ENCODE measurements at regions not wholly inside any gene's neighbourhood (a gene's known extent, or its start where the extent isn't known, plus 50 kb on each side); places are given as distances from the start of the nearest gene placed in this dataset.

DNA sequence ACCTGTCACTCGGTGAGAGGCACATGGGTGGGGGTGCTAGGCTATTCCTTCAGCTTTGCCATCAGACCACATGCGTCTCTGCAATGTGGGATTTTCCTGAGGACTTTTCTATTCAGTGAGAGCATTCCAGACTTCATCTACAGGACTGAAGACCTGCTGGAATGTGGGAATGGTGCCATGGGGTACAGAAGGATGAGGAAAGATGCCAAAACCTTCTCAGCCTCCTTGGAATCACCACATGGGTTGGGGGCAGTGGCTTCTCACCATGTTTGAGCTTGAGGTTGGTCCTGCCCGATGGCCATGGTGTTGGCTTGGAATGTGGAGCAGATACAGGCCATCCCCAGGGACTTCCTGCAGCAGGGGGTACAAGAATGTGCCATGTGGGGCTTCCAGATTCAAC lies 80.9 kb upstream of the KLF13 start:
- no peak for DNase-seq

DNA sequence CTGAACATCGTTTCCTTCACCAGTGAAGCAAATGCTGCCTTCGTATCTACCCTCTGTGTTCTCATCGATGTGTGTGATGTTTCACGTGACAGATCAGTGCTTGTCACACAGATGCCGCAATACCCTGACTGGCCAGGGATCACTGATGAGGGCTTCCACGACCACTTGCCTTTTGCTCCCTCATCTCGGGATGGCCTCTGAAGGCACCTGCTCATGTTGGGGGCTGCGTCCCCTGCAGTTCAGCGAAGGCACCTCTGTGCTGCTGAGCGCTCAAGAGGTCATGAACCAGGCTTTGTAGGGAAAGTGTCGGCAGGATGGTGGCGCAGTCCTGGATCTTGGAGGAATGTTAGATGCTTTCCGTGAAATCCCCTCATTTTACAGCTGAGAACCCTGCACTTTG lies 79.2 kb upstream of the KLF13 start:
- no peak for DNase-seq

DNA sequence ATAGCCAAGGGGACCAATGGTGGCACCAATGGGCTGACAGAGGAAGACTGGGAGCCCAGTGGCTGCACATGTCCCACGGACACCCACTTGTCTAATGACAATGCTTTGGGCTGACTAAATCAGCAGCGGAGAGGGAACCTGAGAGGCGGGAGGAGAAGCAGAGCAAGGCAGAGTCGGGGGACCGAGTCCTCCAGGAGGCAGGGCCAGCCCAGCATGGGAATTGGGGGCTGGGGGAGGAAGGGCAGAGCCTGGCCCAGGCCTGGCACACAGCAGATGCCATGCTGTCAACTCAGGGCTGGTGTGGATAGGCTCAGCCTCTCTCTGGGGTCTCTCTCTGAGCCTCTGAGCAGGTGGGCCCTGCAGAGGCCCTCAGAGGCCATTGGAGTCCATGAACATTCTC lies 78.4 kb upstream of the KLF13 start:
- DNase-seq: no peak

DNA sequence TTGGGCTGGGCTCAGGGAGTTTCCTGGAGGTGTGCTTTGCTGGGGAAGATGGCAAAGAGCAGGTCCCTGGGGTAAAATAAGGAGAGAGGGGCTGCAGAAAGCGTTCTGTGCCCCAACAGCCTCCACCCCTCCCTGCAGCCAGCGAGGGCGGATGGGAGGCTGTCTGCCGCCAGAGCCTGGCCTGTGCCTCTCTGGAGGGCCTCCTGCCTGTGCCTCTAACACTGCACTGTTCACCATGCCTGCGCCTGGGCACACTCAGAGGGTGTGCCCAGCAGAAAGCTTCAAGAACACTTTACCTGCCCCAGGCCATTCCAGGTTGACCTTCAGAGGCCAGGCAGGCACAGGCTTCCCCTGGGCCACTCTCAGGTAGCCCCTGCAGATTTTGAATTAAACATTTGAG lies 77.7 kb upstream of the KLF13 start:
- DNase-seq: no peak

DNA sequence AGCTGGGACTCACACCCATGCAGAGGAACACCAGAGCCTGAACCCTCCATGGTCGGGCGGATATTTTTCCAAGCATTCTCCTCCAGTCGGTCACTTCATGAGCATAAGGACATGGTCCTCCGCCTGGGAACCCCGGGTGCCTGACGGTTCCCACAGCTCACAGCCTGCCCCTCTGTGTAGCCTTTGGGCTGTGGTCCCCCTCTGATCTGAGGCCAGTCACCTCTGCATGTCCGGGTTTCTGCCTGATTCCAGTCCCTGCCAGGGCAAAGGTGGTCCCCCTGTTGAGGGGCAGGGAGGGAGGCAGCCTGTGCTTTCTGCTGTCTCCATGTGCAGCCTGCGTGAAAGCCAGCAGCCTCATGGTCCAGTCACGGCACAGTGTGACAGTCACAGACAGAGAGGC lies 76.6 kb upstream of the KLF13 start:
- no peak for DNase-seq

DNA sequence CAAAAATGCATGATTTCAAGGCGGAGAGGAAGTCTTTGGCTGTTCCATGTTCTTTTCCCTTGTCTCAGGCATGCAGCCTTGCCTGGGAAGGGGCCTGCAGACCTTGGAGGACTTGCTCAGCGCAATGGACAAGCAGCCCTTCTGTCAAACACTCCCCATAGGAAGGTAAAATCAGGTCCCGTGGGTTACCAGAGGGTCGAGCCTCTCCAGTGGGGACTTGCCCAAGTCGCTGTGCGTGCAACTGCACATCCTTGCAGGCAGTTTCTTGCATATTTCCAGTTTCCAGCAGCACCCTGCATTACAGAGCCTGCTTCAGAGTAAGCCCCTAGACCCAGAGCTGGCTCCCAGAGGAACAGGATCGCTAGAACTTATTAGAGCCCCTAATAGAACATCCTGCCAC lies 75.5 kb upstream of the KLF13 start:
- DNase-seq: no peak

DNA sequence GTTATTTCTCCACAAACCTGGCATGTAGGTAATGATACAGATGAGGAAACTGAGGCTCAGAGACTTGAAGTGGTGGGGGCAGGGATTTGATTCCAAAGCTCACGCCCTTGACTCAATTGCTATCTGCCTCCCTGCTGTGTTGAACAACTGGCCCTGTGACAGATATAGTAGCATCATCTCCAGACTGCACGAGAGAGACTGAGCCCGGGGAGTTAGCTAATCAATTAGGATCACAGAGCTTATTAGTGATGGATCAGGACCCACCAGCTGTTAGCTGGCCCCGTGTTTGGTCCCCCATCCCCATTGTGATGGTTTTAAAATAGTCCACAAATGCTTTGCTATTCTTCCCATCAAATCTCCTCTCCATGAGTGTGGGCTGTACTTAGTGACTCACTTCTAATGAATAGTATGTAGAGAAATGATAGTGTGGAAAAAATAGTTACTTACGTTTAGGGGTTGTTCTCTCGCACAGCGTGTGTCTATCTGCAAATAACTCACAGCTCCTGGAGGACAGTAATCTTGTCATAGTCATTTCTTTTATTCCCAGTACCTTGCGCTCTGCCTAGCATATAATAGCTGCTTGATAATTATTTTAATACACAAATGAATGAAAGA lies 74.4 kb upstream of the KLF13 start:
- DNase-seq: no peak

DNA sequence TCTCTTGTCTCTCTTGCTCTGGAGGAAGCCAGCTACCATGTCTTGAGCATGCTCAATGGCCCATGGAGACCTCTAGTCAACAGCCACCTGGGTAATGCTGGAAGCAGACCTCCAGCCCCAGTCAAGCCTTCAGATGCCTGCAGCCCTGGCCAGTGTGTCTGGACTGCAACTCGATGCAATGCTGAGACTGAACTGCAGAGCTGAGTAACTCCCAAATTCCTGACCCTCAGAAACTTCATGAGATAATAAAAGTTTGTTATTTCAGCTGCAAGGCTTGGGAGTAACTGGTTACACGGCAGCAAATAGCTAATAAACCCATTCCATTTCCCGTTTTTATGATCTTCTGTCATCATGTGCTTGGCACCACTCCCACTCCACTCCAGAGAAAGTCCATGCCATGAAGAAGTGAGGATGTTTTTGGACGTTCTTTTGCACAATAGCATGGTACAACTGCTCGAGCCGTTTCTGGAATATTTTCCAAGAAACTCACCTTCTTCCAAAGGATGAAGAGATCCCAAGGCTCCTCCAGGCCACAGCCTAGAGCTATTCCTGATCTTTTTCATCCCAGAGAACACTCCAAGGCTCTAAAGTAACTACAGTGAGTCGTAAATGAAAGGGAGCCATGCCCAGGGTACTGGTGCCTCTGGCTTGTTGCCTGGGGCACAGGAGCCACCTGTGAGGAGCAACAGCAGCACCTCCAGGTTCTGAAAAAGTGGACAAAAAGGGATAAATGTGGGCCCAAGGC lies 72.0 kb upstream of the KLF13 start:
- DNase-seq: no peak

DNA sequence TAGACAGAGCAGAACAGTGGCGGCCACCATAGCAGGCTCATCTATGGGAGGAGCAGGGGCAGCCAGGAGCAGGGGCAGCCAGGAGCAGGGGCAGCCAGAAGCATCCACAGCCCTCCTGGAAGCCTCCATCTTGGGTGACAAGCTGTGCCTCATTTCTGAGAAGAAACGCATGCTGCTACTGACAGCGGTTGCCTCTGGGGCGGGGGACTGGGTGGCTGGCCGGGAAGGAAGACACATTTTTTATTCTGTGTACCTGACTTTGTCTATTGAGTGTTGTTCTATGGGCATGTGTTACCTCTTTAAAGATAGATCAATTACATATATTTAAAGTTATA lies 71.5 kb upstream of the KLF13 start:
- DNase-seq: no peak

DNA sequence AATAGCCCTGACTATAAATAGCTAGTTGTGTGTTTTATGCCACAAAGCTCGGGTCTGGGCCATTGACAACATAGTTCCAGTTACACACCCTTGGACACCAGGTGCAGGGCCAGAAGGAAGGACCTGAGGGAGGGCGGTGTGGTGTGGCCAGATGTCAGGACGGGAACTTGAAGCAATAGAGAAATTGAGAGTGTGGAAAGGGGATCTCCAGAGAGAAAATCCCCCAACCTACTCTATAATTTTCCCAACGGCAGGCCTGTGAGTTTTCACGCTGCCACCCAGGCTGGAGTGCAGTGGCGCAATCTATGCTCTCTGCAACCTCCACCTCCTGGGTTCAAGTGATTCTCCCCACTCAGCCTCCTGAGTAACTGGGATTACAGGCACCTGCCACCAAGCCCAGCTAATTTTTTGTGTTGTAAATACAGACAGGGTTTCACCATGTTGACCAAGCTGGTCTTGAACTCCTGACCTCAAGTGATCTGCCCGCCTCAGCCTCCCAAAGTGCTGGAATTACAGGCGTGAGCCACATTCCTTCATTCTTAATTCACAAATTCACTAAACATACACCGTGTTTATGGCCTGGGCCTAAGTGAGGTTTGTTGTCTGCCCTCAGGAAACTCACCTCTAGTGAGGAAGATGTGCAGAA lies 70.8 kb upstream of the KLF13 start:
- no peak for DNase-seq

DNA sequence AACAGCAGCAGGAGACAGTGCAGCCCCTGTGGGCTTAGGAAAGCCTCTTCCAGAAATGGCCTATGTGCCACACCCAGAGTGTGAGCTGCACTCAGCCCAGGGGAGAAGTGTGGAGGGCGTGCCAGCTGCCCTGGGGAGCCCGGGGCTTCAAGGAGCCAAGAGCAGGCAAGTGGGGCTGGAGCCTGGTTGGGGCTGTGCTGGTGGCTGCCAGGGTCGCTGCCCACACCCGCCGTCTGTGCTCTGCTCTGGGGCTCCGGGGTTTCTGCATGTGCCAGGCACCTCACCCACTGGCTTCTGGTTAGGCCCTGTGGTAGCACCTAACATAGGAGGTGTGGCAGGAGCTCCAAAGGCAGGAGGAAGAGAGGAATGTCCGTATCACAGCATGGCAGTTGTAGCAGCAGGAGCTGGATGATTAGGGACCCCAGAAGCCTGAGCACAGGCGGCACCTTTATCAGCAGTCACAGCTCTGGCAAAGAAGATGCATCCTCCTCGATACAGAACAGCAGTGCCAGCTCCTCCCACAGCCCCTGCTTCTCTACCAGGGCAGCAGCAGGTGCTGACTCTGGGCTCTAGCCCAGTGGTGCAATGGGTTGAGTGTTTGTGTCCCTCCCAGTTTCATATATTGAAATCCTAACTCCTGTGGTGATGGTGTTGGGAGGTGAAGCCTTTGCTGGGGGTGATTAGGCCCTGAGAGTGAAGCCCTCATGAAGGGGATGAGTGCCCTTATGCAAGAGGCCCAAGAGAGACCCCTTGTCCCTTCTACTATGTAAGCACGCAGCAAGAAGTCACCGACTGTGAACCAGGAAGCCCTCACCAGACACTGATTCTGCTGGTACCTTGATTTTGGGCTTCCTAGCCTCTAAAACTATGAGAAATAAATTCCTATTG lies 70.0 kb upstream of the KLF13 start:
- DNase-seq: no peak

DNA sequence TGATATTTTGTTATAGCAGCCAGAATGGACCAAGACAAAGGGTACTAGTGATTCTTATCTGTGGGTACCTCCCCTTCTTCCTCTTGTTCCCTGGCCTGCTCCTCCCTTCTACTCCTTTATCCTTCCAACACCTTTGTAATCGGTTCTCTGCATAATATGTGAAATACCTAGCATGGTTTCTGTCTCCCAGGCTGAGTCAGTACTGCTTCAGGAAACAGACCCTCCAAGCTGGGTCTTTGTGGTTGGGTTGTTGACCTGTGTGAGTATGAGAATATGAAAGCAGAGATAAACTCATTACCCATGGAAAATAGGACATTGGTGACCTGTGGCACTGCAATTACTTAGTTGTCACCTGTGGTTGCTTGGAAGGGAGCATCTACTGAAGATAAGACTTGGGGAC lies 69.3 kb upstream of the KLF13 start:
- DNase-seq: no peak

DNA sequence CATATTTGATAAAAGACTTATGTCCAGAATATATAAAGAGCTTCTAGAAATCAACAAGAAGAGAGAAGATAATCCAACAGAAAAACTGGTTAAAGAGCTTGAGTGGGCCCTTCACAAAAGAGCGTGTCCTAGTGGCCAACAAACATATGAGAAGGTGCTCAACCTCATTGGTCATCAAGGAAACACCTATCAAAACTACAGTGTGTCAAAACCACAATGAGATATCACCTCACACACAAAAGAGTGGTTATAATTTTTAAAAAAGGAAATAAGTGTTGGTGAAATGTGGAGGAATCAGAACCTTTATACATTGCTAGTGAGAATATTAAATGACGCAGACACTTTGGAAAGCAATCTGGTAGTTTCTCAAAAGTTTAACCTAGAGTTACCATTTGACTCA lies 68.4 kb upstream of the KLF13 start:
- no peak for DNase-seq

DNA sequence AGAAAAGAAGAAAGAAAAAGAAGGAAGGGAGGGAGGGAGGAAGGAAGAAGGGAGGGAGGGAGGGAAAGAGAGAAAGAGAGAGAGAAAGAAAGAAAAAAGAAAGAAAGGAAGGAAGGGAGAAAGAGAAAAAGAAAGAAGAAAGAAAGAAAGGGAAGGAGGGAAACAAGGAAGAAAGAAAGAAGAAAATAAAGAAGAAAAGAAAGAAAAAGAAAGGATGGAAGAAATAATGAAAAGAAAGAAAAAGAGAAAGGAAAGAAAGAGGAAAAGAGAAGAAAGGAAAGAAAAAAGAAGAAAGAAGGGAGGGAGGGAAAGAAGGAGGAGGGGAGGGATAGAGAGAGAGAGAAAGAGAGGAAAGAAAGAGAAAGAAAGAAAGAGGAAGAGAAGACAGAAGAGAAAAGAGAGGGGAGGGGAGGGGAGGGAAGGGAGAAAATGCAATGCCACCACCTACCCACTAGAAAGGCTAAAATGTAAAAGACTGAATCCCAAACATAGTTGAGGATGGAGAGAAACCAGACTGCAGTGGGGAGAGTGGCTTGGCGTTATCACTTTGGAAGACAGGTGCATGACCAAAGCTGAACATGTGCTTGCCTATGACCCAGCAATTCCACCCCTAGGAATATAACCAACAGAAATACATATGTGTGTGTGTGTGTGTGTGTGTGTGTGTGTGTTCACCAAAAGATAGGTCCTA lies 66.9 kb upstream of the KLF13 start:
- no peak for DNase-seq

DNA sequence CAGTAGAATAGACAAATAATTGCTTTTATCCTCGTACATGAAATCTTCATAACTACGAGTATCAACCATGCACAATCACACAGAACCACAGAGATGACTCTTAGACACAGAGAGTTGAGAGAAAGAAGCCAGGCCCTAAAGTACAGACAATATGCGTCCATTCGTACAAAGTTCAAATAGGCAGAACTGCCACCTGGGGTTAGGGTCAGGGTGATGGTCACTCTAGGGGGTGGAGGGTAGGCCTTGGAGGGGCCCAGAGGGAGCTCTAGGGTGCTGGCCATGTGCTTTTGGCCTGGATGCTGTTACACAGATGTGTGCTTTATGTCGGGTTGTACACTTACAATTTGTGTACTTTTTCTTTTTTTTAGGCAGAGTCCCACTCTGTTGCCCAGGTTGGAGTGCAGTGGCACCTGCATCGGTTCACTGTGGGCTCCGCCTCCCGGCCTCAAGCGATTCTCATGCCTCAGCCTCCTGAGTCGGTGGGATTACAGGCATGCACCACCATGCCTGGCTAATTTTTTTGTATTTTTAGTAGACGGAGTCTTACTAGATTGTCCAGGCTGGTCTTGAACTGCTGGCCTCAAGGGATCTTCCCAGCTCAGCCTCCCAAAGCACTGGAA lies 65.9 kb upstream of the KLF13 start:
- no peak for DNase-seq

DNA sequence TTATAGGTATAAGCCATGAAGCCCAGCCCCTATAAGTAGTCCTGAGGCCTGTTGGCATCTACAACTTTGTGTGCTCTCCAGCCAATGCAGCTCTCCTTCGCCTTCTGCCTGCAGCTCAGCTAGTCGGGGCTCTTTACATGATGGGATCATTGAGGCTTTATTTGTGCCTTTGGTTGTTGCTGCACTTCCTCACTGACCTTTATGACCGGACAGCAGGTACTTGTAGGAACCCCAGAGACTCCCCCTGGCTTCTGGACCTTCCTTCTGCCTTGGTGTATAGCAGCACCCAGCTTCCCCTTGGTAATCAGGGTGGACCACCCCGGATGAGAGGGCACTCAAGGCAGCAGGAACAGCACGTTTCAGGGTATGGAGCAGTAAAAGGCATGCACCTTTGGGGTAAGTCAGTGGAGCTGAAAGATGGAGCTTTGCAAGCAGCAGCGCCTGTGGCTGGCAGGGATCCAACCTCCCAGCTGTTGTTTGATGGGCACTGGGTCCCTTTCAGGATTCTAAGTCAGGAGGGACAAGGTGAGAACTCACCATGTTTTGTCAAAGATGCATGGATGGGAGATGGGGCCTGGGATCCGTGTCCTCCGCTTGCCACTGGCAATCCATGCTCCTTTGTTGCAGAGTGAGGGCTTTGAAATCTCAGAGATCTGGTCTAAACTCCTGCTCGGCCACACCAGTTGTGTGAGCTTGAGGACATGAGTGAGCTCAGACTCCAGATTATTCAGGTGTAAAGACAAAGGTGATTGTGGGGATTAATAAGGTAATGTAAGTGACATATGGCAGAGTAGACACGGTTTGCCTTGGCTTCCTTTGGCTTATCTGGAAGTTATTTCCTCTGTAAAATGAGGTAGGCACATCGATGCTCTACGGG lies 65.1 kb upstream of the KLF13 start:
- peak; percentile 27 for DNase-seq

DNA sequence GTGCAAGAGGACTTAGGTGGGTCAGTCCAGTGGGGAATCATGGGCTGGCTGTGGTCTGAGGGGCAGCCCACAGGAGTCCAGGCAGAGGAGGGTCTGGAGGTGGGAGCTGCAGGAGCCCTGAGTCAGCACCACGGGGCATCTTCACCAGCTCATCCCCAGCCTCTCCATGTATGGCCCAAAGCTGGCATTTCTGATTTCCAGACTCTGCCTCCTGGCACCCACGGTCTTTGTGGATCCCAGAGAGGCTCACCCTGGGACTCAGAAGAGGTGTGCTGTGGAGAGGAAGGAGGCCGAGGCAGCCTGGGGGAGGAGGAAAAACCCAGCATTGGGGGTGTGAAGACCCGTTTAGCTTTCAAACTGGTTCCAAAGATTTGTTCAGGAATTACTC lies 64.5 kb upstream of the KLF13 start:
- DNase-seq: no peak

DNA sequence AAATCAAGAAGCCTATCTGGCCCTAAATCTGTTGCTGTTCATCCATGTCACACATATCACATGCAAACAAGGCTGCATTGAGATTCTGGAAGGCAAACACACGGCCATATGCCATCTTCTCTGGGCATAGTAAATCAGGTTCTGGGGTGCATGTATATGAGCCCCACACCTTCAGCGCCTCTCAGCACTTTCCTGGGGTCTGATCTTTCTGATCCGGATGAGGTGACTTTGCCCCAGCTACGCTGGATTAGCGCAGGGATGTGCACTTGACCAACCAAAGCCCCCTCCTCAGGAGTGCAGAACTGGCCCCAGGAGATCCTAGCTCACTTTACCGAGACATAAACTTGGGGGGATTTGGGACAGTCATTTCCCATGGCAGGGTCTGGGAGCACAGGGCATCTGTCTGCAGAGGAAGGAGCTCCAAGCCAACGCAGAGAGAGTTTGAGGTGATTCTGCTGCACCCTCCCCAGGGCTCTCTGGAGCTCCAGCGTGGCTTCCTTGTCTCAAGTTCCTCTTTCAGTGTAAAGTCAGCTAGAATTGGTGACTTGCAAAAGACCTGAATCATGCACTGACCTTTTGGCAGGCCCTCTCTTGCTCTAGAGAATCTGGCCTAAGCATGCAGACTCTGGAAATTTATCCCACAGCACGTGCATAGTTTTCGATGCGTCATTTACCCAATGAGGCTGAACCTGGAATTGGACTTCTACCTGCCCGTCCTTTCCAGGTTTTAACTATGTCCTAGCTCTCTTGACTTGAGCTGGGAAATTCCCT lies 63.5 kb upstream of the KLF13 start:
- DNase-seq: no peak

DNA sequence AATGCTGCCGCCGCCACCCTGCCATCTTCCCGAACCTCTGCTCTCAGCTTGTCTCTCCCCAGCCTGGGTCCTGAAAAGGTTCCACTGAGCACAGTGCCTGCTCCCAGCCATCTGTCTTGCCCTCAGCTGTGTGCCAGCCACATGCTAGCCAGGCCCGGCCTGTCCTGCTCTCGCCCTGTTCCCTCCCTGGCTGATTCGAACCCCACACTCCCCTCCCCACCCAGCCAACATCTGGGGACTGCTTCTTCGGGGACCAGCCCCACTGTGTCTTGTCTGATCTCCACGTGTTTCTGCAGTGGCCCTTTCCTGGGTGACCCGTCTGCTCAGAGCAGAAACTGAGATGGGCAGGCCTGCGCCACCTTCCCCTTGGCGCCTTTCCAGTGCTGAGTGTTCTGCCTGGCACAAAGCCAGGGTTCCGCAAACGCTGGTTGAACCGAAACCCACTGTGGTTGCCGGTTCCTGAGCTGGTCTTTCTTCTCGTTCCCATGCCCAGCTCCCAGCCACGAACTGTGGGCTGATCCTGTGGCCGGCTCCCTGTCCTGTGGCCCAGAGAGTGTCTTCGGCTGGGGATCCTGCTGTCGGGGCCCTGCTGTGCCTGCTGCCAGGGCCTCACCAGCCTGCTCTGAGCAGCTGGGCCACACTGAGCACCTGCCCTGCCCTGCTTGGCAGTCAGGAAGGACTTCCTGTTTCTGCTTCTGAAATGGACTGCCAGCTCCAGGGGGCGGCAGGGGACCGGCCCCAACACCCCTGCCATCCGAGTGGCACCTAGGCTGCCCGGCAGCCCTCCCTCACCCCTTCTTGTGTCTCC lies 62.7 kb upstream of the KLF13 start:
- peak; percentile 64 for DNase-seq

DNA sequence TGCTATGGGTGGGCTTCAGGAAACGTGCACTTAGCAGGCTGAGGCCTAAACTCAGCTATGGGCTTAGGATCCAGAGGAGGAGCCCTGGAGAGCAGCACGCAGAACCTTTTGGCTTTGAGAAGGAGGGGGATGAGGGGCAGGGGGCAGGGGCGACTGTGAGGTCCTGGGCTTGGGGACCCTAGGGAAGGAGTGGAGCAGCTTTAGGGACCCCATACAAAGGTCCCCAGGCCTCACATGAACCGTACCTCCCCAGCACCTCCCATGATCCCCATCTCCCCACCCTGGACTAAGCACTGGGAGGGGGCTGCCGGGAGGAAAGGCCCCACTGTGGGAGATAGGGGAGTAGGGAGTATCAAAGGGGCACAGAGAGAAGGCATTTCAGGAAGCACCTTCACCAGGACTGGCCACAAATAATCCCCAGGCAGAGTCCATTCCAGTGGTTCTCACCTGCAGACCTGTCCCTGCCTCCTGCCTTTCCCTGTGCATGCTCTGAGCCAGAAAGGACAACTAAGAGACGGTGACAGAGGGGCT lies 62.0 kb upstream of the KLF13 start:
- DNase-seq: no peak
